ENCODE measurements at regions not wholly inside any gene's neighbourhood (a gene's known extent, or its start where the extent isn't known, plus 50 kb on each side); places are given as distances from the start of the nearest gene placed in this dataset.
"Not testable (repeated sequence)": the region's sequence is repeated elsewhere in the genome, so short reads cannot be mapped to it uniquely, and the experiment has no call there.

DNA sequence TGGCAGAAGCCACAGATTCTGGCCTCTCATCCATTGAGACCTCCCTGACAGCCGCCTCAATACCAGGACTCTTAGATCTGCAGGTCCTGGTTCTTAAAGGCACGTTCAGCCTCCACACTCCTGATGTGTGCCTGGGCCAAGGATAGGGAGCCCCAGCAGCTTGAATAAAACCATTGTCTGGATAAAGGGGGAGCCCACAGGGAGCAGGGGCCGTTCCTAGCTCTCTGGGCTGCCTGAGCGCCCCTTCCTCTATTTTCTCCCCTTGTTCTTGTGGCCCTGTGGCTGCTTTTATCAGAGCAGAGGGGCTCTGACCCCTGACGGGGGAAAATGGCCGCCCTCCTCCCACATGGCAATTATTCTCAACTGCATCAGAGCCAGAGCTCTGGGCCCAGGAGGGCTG, 200.8 kb downstream of the HUNK start:
- no peak overlapping the region for H3K18ac ChIP-seq (ENCODE audit: low read depth in 1 of 2, low read length in 2 of 2)
- no peaks in the 10 kb centered on the region for H3K36me3 ChIP-seq (ENCODE audit: control insufficient read depth in 1 of 2, insufficient read depth in 2 of 2, low read depth in 1 of 2, low read length in 2 of 2)
- H3K9ac ChIP-seq (ENCODE audit: low read length): no peak overlapping the region
- DNase-seq: no peak
- H2BK120ac ChIP-seq (ENCODE audit: low read depth, low read length): no peak overlapping the region
- H3K23ac ChIP-seq (ENCODE audit: low read length in 2 of 2): no peak overlapping the region
- no peak overlapping the region for H2AFZ ChIP-seq (ENCODE audit: low read depth, low read length)
- H2BK15ac ChIP-seq (ENCODE audit: low read depth, poor library complexity, severe bottlenecking): no peak overlapping the region
- H3K4me3 ChIP-seq (ENCODE audit: insufficient read depth in 1 of 2, low read depth in 1 of 2, low read length in 2 of 2): no peak overlapping the region
- H3K4ac ChIP-seq (ENCODE audit: low read depth in 1 of 2, low read length in 2 of 2): no peak overlapping the region
- H3K79me1 ChIP-seq (replicated peaks; ENCODE audit: low read length, poor library complexity, severe bottlenecking): no peaks in the 10 kb centered on the region
- H2BK5ac ChIP-seq (ENCODE audit: low read depth, low read length, poor library complexity, severe bottlenecking): no peak overlapping the region
- H3K9me3 ChIP-seq (ENCODE audit: control insufficient read depth, low read length): no peaks in the 10 kb centered on the region
- H2AK5ac ChIP-seq (ENCODE audit: low read length, severe bottlenecking): no peak overlapping the region
- 71% methylated on average over 6 of the region's 6 CpGs for WGBS
- no peak overlapping the region for H3K14ac ChIP-seq (ENCODE audit: low read length in 2 of 2)
- peaks cover 0 to 13% of the 10 kb centered on the region in 2 experiments for H3K27me3 ChIP-seq (ENCODE audit: control insufficient read depth in 1 of 2, insufficient read depth in 1 of 2, low read length in 2 of 2)
- H4K8ac ChIP-seq (ENCODE audit: low read length): no peak overlapping the region
- H4K91ac ChIP-seq (ENCODE audit: low read length): no peak overlapping the region
- H3K4me1 ChIP-seq (ENCODE audit: control insufficient read depth, insufficient read depth, low read depth, low read length): no peaks in the 10 kb centered on the region
- no peak overlapping the region for H2BK12ac ChIP-seq (ENCODE audit: low read length in 2 of 2)
- no peak overlapping the region for H3K27ac ChIP-seq (ENCODE audit: low read length, poor library complexity, severe bottlenecking)
- no peak overlapping the region for H3K4me2 ChIP-seq (ENCODE audit: low read length, poor library complexity, severe bottlenecking)

DNA sequence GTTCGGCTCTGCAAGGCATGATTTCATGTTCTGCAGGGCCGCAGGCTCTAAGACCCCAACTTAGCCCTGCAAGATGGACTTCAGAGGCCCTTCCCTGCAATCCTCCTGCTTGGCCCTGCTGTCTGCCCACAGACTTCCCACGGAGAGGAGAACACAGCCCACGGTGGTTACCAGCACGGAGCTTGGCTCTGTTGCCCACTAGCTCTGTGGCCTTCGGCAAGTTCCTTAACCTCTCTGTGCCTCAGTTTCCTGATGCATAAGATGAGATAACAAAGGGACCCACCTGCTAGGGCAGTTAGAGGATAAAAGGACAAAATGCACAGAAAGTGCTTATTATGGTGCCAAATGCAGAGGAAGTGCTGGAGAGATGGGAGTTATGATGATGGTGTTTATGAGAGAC, 200.4 kb downstream of the HUNK start:
- no peak overlapping the region for H2BK12ac ChIP-seq (ENCODE audit: low read length in 2 of 2)
- H3K4ac ChIP-seq (ENCODE audit: low read depth in 1 of 2, low read length in 2 of 2): no peak overlapping the region
- H3K36me3 ChIP-seq (ENCODE audit: control insufficient read depth in 1 of 2, insufficient read depth in 2 of 2, low read depth in 1 of 2, low read length in 2 of 2): no peaks in the 10 kb centered on the region
- no peak overlapping the region for H3K27ac ChIP-seq (ENCODE audit: low read length, poor library complexity, severe bottlenecking)
- H3K79me1 ChIP-seq (replicated peaks; ENCODE audit: low read length, poor library complexity, severe bottlenecking): no peaks in the 10 kb centered on the region
- H2BK15ac ChIP-seq (ENCODE audit: low read depth, poor library complexity, severe bottlenecking): no peak overlapping the region
- H4K91ac ChIP-seq (ENCODE audit: low read length): no peak overlapping the region
- H3K23ac ChIP-seq (ENCODE audit: low read length in 2 of 2): no peak overlapping the region
- 87% methylated on average over 6 of the region's 6 CpGs for WGBS
- H2AFZ ChIP-seq (ENCODE audit: low read depth, low read length): no peak overlapping the region
- H2AK5ac ChIP-seq (ENCODE audit: low read length, severe bottlenecking): no peak overlapping the region
- no peaks in the 10 kb centered on the region for H3K9me3 ChIP-seq (ENCODE audit: control insufficient read depth, low read length)
- DNase-seq: no peak
- no peak overlapping the region for H2BK5ac ChIP-seq (ENCODE audit: low read depth, low read length, poor library complexity, severe bottlenecking)
- H3K9ac ChIP-seq (ENCODE audit: low read length): no peak overlapping the region
- no peak overlapping the region for H3K4me3 ChIP-seq (ENCODE audit: insufficient read depth in 1 of 2, low read depth in 1 of 2, low read length in 2 of 2)
- no peak overlapping the region for H2BK120ac ChIP-seq (ENCODE audit: low read depth, low read length)
- H3K14ac ChIP-seq (ENCODE audit: low read length in 2 of 2): no peak overlapping the region
- H4K8ac ChIP-seq (ENCODE audit: low read length): no peak overlapping the region
- H3K4me1 ChIP-seq (ENCODE audit: control insufficient read depth, insufficient read depth, low read depth, low read length): no peaks in the 10 kb centered on the region
- no peak overlapping the region for H3K4me2 ChIP-seq (ENCODE audit: low read length, poor library complexity, severe bottlenecking)
- H3K27me3 ChIP-seq (ENCODE audit: control insufficient read depth in 1 of 2, insufficient read depth in 1 of 2, low read length in 2 of 2): peaks cover 0 to 13% of the 10 kb centered on the region in 2 experiments
- H3K18ac ChIP-seq (ENCODE audit: low read depth in 1 of 2, low read length in 2 of 2): no peak overlapping the region

DNA sequence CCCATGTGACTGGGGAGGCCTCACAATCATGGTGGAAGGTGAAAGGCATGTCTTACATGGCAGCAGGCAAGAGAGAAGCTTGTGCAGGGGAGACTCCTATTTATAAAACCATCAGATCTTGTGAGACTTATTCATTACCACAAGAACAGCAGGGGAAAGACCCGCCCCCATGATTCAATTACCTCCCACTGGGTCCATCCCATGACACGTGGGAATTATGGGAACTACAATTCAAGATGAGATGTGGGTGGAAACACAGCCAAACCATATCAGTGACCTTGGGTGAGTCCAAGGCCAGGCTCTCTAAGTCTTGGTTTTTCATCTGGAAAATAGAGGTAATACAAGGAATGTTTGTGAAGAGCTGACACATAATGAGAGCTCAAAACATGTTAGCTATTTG, 198.8 kb downstream of the HUNK start:
- not testable (repeated sequence) for H2AFZ ChIP-seq (ENCODE audit: low read depth, low read length); H3K4ac ChIP-seq (ENCODE audit: low read depth in 1 of 2, low read length in 2 of 2); H3K4me2 ChIP-seq (ENCODE audit: low read length, poor library complexity, severe bottlenecking); H3K27ac ChIP-seq (ENCODE audit: low read length, poor library complexity, severe bottlenecking); H3K4me1 ChIP-seq (ENCODE audit: control insufficient read depth, insufficient read depth, low read depth, low read length); H3K9ac ChIP-seq (ENCODE audit: low read length); H4K8ac ChIP-seq (ENCODE audit: low read length); H2BK15ac ChIP-seq (ENCODE audit: low read depth, poor library complexity, severe bottlenecking); DNase-seq; H3K4me3 ChIP-seq (ENCODE audit: insufficient read depth in 1 of 2, low read depth in 1 of 2, low read length in 2 of 2); H3K14ac ChIP-seq (ENCODE audit: low read length in 2 of 2); H3K23ac ChIP-seq (ENCODE audit: low read length in 2 of 2); H2BK5ac ChIP-seq (ENCODE audit: low read depth, low read length, poor library complexity, severe bottlenecking); H2BK12ac ChIP-seq (ENCODE audit: low read length in 2 of 2); H2BK120ac ChIP-seq (ENCODE audit: low read depth, low read length); H2AK5ac ChIP-seq (ENCODE audit: low read length, severe bottlenecking); H3K27me3 ChIP-seq (ENCODE audit: control insufficient read depth in 1 of 2, insufficient read depth in 1 of 2, low read length in 2 of 2); H3K36me3 ChIP-seq (ENCODE audit: control insufficient read depth in 1 of 2, insufficient read depth in 2 of 2, low read depth in 1 of 2, low read length in 2 of 2); H4K91ac ChIP-seq (ENCODE audit: low read length); H3K79me1 ChIP-seq (replicated peaks; ENCODE audit: low read length, poor library complexity, severe bottlenecking); H3K18ac ChIP-seq (ENCODE audit: low read depth in 1 of 2, low read length in 2 of 2); H3K9me3 ChIP-seq (ENCODE audit: control insufficient read depth, low read length)
- WGBS: 54% methylated on average over 1 of the region's 2 CpGs

DNA sequence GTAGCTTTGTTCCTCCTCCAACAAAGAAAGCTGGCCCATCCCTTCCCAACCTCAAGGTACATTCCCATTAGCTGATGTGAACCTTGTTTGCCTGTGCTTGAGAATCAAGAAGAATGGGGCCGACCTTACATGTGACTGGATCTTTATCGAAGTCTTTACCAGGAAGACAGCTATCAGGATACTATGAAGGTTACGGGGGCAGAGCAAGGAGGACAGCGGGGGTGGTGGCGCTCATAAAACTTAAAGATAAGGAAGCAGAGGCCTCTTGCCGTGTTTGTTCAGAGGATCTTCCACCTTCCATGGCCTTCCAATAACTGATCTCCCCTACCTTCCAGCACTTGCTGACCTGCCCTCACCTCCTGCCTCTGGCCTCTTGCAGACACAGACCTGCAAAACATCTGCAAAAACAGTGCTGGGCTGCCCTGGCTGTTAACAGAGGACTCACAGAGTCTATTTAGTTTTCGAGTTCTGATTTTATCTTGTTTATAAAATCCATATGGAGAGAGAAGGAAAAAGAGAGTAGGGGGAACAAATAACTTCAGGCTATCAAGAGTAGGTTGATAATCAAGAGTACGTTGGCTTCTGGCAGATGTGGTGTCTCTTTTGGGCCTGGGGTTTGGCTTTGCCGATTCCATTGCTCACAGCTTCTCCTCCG, 198.0 kb downstream of the HUNK start:
- no peak overlapping the region for H4K8ac ChIP-seq (ENCODE audit: low read length)
- no peak overlapping the region for H3K18ac ChIP-seq (ENCODE audit: low read depth in 1 of 2, low read length in 2 of 2)
- H3K4me1 ChIP-seq (ENCODE audit: control insufficient read depth, insufficient read depth, low read depth, low read length): no peaks in the 10 kb centered on the region
- no peak overlapping the region for H3K4ac ChIP-seq (ENCODE audit: low read depth in 1 of 2, low read length in 2 of 2)
- no peak overlapping the region for H4K91ac ChIP-seq (ENCODE audit: low read length)
- no peak overlapping the region for H3K4me2 ChIP-seq (ENCODE audit: low read length, poor library complexity, severe bottlenecking)
- H3K27me3 ChIP-seq (ENCODE audit: control insufficient read depth in 1 of 2, insufficient read depth in 1 of 2, low read length in 2 of 2): peaks cover 0 to under 1% of the 10 kb centered on the region in 2 experiments
- no peak overlapping the region for H2AK5ac ChIP-seq (ENCODE audit: low read length, severe bottlenecking)
- no peak overlapping the region for H2BK120ac ChIP-seq (ENCODE audit: low read depth, low read length)
- no peak overlapping the region for H3K27ac ChIP-seq (ENCODE audit: low read length, poor library complexity, severe bottlenecking)
- H2BK12ac ChIP-seq (ENCODE audit: low read length in 2 of 2): no peak overlapping the region
- H3K36me3 ChIP-seq (ENCODE audit: control insufficient read depth in 1 of 2, insufficient read depth in 2 of 2, low read depth in 1 of 2, low read length in 2 of 2): no peaks in the 10 kb centered on the region
- H2AFZ ChIP-seq (ENCODE audit: low read depth, low read length): no peak overlapping the region
- no peak overlapping the region for H3K9ac ChIP-seq (ENCODE audit: low read length)
- DNase-seq: no peak
- no peak overlapping the region for H2BK15ac ChIP-seq (ENCODE audit: low read depth, poor library complexity, severe bottlenecking)
- no peak overlapping the region for H3K4me3 ChIP-seq (ENCODE audit: insufficient read depth in 1 of 2, low read depth in 1 of 2, low read length in 2 of 2)
- H2BK5ac ChIP-seq (ENCODE audit: low read depth, low read length, poor library complexity, severe bottlenecking): no peak overlapping the region
- no peaks in the 10 kb centered on the region for H3K9me3 ChIP-seq (ENCODE audit: control insufficient read depth, low read length)
- no peak overlapping the region for H3K23ac ChIP-seq (ENCODE audit: low read length in 2 of 2)
- H3K14ac ChIP-seq (ENCODE audit: low read length in 2 of 2): no peak overlapping the region
- no peaks in the 10 kb centered on the region for H3K79me1 ChIP-seq (replicated peaks; ENCODE audit: low read length, poor library complexity, severe bottlenecking)
- WGBS: 81% methylated on average over 10 of the region's 10 CpGs
